ENCODE measurements at regions not wholly inside any gene's neighbourhood (a gene's known extent, or its start where the extent isn't known, plus 50 kb on each side); places are given as distances from the start of the nearest gene placed in this dataset.

- H3K4me2 ChIP-seq (ENCODE audit: low read length) = no peak overlapping the region
- no peaks in the 10 kb centered on the region for H3K27me3 ChIP-seq (ENCODE audit: control insufficient read depth, low read length)
- TF ChIP-seq CTCF (IDR thresholded peaks at IDR 0.05; ENCODE audit: low read depth, low read length, poor library complexity, severe bottlenecking) (no peak), EZH2phosphoT487 (IDR thresholded peaks at IDR 0.05; ENCODE audit: borderline replicate concordance, low read length) (no peak)
- H3K79me2 ChIP-seq (ENCODE audit: control insufficient read depth, low read length) = no peaks in the 10 kb centered on the region
- no peaks in the 10 kb centered on the region for H3K36me3 ChIP-seq (ENCODE audit: control insufficient read depth, low read length)
- no peak overlapping the region for H3K27ac ChIP-seq (ENCODE audit: low read depth, low read length)
- no peaks in the 10 kb centered on the region for H4K20me1 ChIP-seq (ENCODE audit: control insufficient read depth, insufficient read depth, low read depth, low read length)
- no peaks in the 10 kb centered on the region for H3K9me2 ChIP-seq (replicated peaks; ENCODE audit: control insufficient read depth, low read length)
- H3K4me3 ChIP-seq (ENCODE audit: low read length) = no peak overlapping the region
- H3K4me1 ChIP-seq (ENCODE audit: control insufficient read depth, low read length) = no peaks in the 10 kb centered on the region
- no peaks in the 10 kb centered on the region for H3F3A ChIP-seq (ENCODE audit: control insufficient read depth, insufficient read depth)
- H3K9me3 ChIP-seq (ENCODE audit: control insufficient read depth, insufficient read depth, low read length) = no peaks in the 10 kb centered on the region
Observed at GRCh38 chr12:16726879-16727278, 120.9 kb upstream of the LMO3 start.

- H3K36me3 ChIP-seq (ENCODE audit: control insufficient read depth, low read length) = no peaks in the 10 kb centered on the region
- H3F3A ChIP-seq (ENCODE audit: control insufficient read depth, insufficient read depth) = no peaks in the 10 kb centered on the region
- H4K20me1 ChIP-seq (ENCODE audit: control insufficient read depth, insufficient read depth, low read depth, low read length) = no peaks in the 10 kb centered on the region
- no peak overlapping the region for H3K27ac ChIP-seq (ENCODE audit: low read depth, low read length)
- no peaks in the 10 kb centered on the region for H3K4me1 ChIP-seq (ENCODE audit: control insufficient read depth, low read length)
- TF ChIP-seq CTCF (IDR thresholded peaks at IDR 0.05; ENCODE audit: low read depth, low read length, poor library complexity, severe bottlenecking) (no peak), EZH2phosphoT487 (IDR thresholded peaks at IDR 0.05; ENCODE audit: borderline replicate concordance, low read length) (no peak)
- no peak overlapping the region for H3K4me3 ChIP-seq (ENCODE audit: low read length)
- no peak overlapping the region for H3K4me2 ChIP-seq (ENCODE audit: low read length)
- no peaks in the 10 kb centered on the region for H3K79me2 ChIP-seq (ENCODE audit: control insufficient read depth, low read length)
- no peaks in the 10 kb centered on the region for H3K9me2 ChIP-seq (replicated peaks; ENCODE audit: control insufficient read depth, low read length)
- H3K27me3 ChIP-seq (ENCODE audit: control insufficient read depth, low read length) = no peaks in the 10 kb centered on the region
- no peaks in the 10 kb centered on the region for H3K9me3 ChIP-seq (ENCODE audit: control insufficient read depth, insufficient read depth, low read length)
Observed at GRCh38 chr12:16719713-16720416, 113.9 kb upstream of the LMO3 start.

- H3K27ac ChIP-seq (ENCODE audit: low read depth, low read length) = no peak overlapping the region
- H3K79me2 ChIP-seq (ENCODE audit: control insufficient read depth, low read length) = no peaks in the 10 kb centered on the region
- H3K4me3 ChIP-seq (ENCODE audit: low read length) = no peak overlapping the region
- H3K27me3 ChIP-seq (ENCODE audit: control insufficient read depth, low read length) = no peaks in the 10 kb centered on the region
- no peak overlapping the region for H3K4me2 ChIP-seq (ENCODE audit: low read length)
- H3F3A ChIP-seq (ENCODE audit: control insufficient read depth, insufficient read depth) = no peaks in the 10 kb centered on the region
- no peaks in the 10 kb centered on the region for H3K4me1 ChIP-seq (ENCODE audit: control insufficient read depth, low read length)
- H3K36me3 ChIP-seq (ENCODE audit: control insufficient read depth, low read length) = no peaks in the 10 kb centered on the region
- TF ChIP-seq EZH2phosphoT487 (IDR thresholded peaks at IDR 0.05; ENCODE audit: borderline replicate concordance, low read length) (no peak), CTCF (IDR thresholded peaks at IDR 0.05; ENCODE audit: low read depth, low read length, poor library complexity, severe bottlenecking) (no peak)
- no peaks in the 10 kb centered on the region for H4K20me1 ChIP-seq (ENCODE audit: control insufficient read depth, insufficient read depth, low read depth, low read length)
- H3K9me3 ChIP-seq (ENCODE audit: control insufficient read depth, insufficient read depth, low read length) = no peaks in the 10 kb centered on the region
- H3K9me2 ChIP-seq (replicated peaks; ENCODE audit: control insufficient read depth, low read length) = no peaks in the 10 kb centered on the region
Observed at GRCh38 chr12:16716928-16717327, 111.0 kb upstream of the LMO3 start.
